ENCODE measurements at regions not wholly inside any gene's neighbourhood (a gene's known extent, or its start where the extent isn't known, plus 50 kb on each side); places are given as distances from the start of the nearest gene placed in this dataset.

DNA sequence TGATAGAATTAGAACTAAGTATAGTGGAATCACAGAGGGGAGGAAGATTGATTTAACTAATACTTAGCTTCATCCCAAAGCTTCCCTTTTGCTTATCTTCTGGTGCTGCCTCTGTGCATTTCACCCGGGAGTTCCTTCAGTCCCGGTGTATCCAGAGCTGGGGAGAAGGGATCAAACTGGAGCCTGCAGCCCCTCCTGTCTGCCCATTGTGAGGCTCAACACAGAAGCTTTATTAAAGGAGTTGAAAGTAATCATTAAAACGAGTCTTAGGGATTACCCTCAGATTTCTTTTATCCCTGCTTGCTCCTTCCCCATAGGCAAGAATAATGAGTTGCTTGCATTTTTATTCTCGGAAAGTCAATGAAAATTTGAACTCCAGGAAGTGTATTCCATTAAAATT lies 739.7 kb upstream of the DDX18 start:
- BruUV-seq (replicated peaks), result no TSS peak
- POLR2A ChIA-PET, result no interaction called here

GRCh38 chr2:117085256-117085655 lies 729.2 kb upstream of the DDX18 start:
- no peaks in the 10 kb centered on the region for H3K36me3 ChIP-seq (ENCODE audit: insufficient read depth, low read length)
- H3K27ac ChIP-seq (ENCODE audit: low read depth, low read length, poor library complexity, severe bottlenecking), result no peak overlapping the region
- H3K79me2 ChIP-seq (ENCODE audit: insufficient read depth, low read depth, low read length), result no peaks in the 10 kb centered on the region
- no peaks in the 10 kb centered on the region for H3K9me3 ChIP-seq (ENCODE audit: low read length)
- no TSS peak for BruUV-seq (replicated peaks)
- CTCF ChIA-PET (ENCODE audit: unreplicated experiment), result no interaction called here
- H3K4me3 ChIP-seq (ENCODE audit: low read depth, low read length, poor library complexity, severe bottlenecking), result no peak overlapping the region
- intact Hi-C loops (cut with micrococcal nuclease; ENCODE audit: unreplicated experiment), result no loop called here
- no peak overlapping the region for H3K4me2 ChIP-seq (ENCODE audit: low read length)
- POLR2A ChIA-PET, result no interaction called here
- TF ChIP-seq EZH2phosphoT487 (IDR thresholded peaks at IDR 0.05; ENCODE audit: borderline replicate concordance, low read depth, low read length) (no peak), CTCF (conservative IDR thresholded peaks at IDR 0.05; ENCODE audit: low read length) (no peak)
- H2AFZ ChIP-seq (ENCODE audit: low read length), result no peak overlapping the region
- H4K20me1 ChIP-seq (ENCODE audit: insufficient read depth, low read length), result no peaks in the 10 kb centered on the region
- no peaks in the 10 kb centered on the region for H3K9me2 ChIP-seq (ENCODE audit: insufficient read depth, low read length)
- DNase-seq (ENCODE audit: low spot score), result no peak
- no peaks in the 10 kb centered on the region for H3K4me1 ChIP-seq (ENCODE audit: insufficient read depth, low read length, poor library complexity, severe bottlenecking)

More for the DNA sequence above, 739.7 kb upstream of the DDX18 start:
- Histone ChIP-seq H3K4me2 (ENCODE audit: low read length) (no peak overlapping the region), H3K9me3 (ENCODE audit: low read length) (no peaks in the 10 kb centered on the region), H2AFZ (ENCODE audit: low read length) (no peak overlapping the region), H3K79me2 (ENCODE audit: insufficient read depth, low read depth, low read length) (no peaks in the 10 kb centered on the region), H3K36me3 (ENCODE audit: insufficient read depth, low read length) (no peaks in the 10 kb centered on the region), H4K20me1 (ENCODE audit: insufficient read depth, low read length) (no peaks in the 10 kb centered on the region), H3K4me1 (ENCODE audit: insufficient read depth, low read length, poor library complexity, severe bottlenecking) (no peaks in the 10 kb centered on the region), H3K9me2 (ENCODE audit: insufficient read depth, low read length) (no peaks in the 10 kb centered on the region), H3K27ac (ENCODE audit: low read depth, low read length, poor library complexity, severe bottlenecking) (no peak overlapping the region), H3K4me3 (ENCODE audit: low read depth, low read length, poor library complexity, severe bottlenecking) (no peak overlapping the region)
- intact Hi-C loops (cut with micrococcal nuclease; ENCODE audit: unreplicated experiment), result no loop called here
- DNase-seq (ENCODE audit: low spot score), result no peak
- CTCF ChIA-PET (ENCODE audit: unreplicated experiment), result no interaction called here
- no peak for TF ChIP-seq EZH2phosphoT487 (IDR thresholded peaks at IDR 0.05; ENCODE audit: borderline replicate concordance, low read depth, low read length)
- TF ChIP-seq CTCF (conservative IDR thresholded peaks at IDR 0.05; ENCODE audit: low read length), result no peak

- no peak overlapping the region for H3K27ac ChIP-seq (ENCODE audit: low read depth, low read length, poor library complexity, severe bottlenecking)
- no peaks in the 10 kb centered on the region for H4K20me1 ChIP-seq (ENCODE audit: insufficient read depth, low read length)
- DNase-seq (ENCODE audit: low spot score), result no peak
- no peaks in the 10 kb centered on the region for H3K79me2 ChIP-seq (ENCODE audit: insufficient read depth, low read depth, low read length)
- CTCF ChIA-PET (ENCODE audit: unreplicated experiment), result no interaction called here
- no peaks in the 10 kb centered on the region for H3K36me3 ChIP-seq (ENCODE audit: insufficient read depth, low read length)
- no peak overlapping the region for H3K4me3 ChIP-seq (ENCODE audit: low read depth, low read length, poor library complexity, severe bottlenecking)
- no TSS peak for BruUV-seq (replicated peaks)
- H3K9me2 ChIP-seq (ENCODE audit: insufficient read depth, low read length), result no peaks in the 10 kb centered on the region
- H2AFZ ChIP-seq (ENCODE audit: low read length), result no peak overlapping the region
- POLR2A ChIA-PET, result no interaction called here
- intact Hi-C loops (cut with micrococcal nuclease; ENCODE audit: unreplicated experiment), result no loop called here
- no peaks in the 10 kb centered on the region for H3K9me3 ChIP-seq (ENCODE audit: low read length)
- TF ChIP-seq CTCF (conservative IDR thresholded peaks at IDR 0.05; ENCODE audit: low read length), result no peak
- no peak for TF ChIP-seq EZH2phosphoT487 (IDR thresholded peaks at IDR 0.05; ENCODE audit: borderline replicate concordance, low read depth, low read length)
- no peaks in the 10 kb centered on the region for H3K4me1 ChIP-seq (ENCODE audit: insufficient read depth, low read length, poor library complexity, severe bottlenecking)
- no peak overlapping the region for H3K4me2 ChIP-seq (ENCODE audit: low read length)
These were observed 728.8 kb upstream of the DDX18 start for GRCh38 chr2:117085737-117086136.
